CD4-positive, alpha-beta memory T cell (primary cell): ENCODE measurements at regions not wholly inside any gene's neighbourhood (a gene's known extent, or its start where the extent isn't known, plus 50 kb on each side); places are given as distances from the start of the nearest gene placed in this dataset.

ENCODE experiments used
- CTCF ChIA-PET: fragments of 350-600 bp; sonication (Branson Sonifier 250); formaldehyde crosslinking; loops from one replicate; lab custom pipeline; 2021; ENCODE audit warnings: inconsistent platforms; ENCODE audit not compliant: partially characterized antibody; lab: Charles Lee
- POLR2A ChIA-PET: fragments of 350-600 bp; sonication (Branson Sonifier 250); formaldehyde crosslinking; loops from one replicate; lab custom pipeline; 2021; ENCODE audit not compliant: partially characterized antibody; lab: Charles Lee
- DNase-seq, 5 donors: peaks; one replicate each; pipeline versions ENCODE4 v3.0.0 to v3.0.0-alpha.2; 2020 to 2022; ENCODE audit warnings: mixed read lengths in 1 of 5
- H3K27ac ChIP-seq: one replicate; pipeline ENCODE4 v1.7.0; 2013; ENCODE audit warnings: low read depth, low read length
- H3K27me3 ChIP-seq: 2 replicates; pipeline ENCODE4 v1.7.0; 2013; ENCODE audit warnings: mild to moderate bottlenecking, low read length, moderate library complexity; ENCODE audit not compliant: insufficient read depth
- H3K36me3 ChIP-seq: 2 replicates; pipeline ENCODE4 v1.7.0; 2013; ENCODE audit warnings: mild to moderate bottlenecking, low read length, moderate library complexity; ENCODE audit not compliant: insufficient read depth
- H3K4me1 ChIP-seq: 2 replicates; pipeline ENCODE4 v1.7.0; 2013; ENCODE audit warnings: mild to moderate bottlenecking, low read length, moderate library complexity; ENCODE audit not compliant: insufficient read depth
- H3K4me3 ChIP-seq, 2 donors: one replicate each; pipeline ENCODE4 v1.7.0; 2013; ENCODE audit warnings: low read length in 2 of 2, mild to moderate bottlenecking in 1 of 2
- H3K9me3 ChIP-seq, 2 donors: one replicate each; pipeline ENCODE4 v1.7.0; 2013; ENCODE audit warnings: low read length in 2 of 2, control low read depth in 1 of 2; ENCODE audit not compliant: control insufficient read depth in 1 of 2
- H3K27ac Mint-ChIP-seq, 7 donors: one replicate each; pipeline ENCODE4 v1.8.0; 2020 to 2021; ENCODE audit warnings: mixed read lengths in 7 of 7, mild to moderate bottlenecking in 6 of 7, inconsistent platforms in 3 of 7, moderate library complexity in 3 of 7
- H3K27me3 Mint-ChIP-seq, 2 donors: one replicate each; pipeline ENCODE4 v1.8.0; 2020 to 2021; ENCODE audit warnings: mixed read lengths in 2 of 2
- H3K36me3 Mint-ChIP-seq, 2 donors: one replicate each; pipeline ENCODE4 v1.8.0; 2020 to 2021; ENCODE audit warnings: mixed read lengths in 2 of 2, inconsistent platforms in 1 of 2, mild to moderate bottlenecking in 1 of 2
- H3K4me1 Mint-ChIP-seq, 4 donors: one replicate each; pipeline ENCODE4 v1.8.0; 2020 to 2021; ENCODE audit warnings: mixed read lengths in 4 of 4, mild to moderate bottlenecking in 1 of 4
- H3K4me3 Mint-ChIP-seq, 8 donors: one replicate each; pipeline ENCODE4 v1.8.0; 2020 to 2021; ENCODE audit warnings: mixed read lengths in 8 of 8, mild to moderate bottlenecking in 7 of 8, moderate library complexity in 6 of 8, inconsistent platforms in 3 of 8
- H3K9me3 Mint-ChIP-seq, 8 donors: one replicate each; pipeline ENCODE4 v1.8.0; 2020 to 2021; ENCODE audit warnings: mixed read lengths in 8 of 8, mild to moderate bottlenecking in 5 of 8, inconsistent platforms in 3 of 8, moderate library complexity in 1 of 8
- intact Hi-C: fragments of 100-400 bp; cut with micrococcal nuclease; formaldehyde crosslinking; loops from one replicate; pipeline ENCODE4 v1.15.1; 2023

GRCh38 chr9:79240774-79241173, 331.0 kb upstream of the TLE4 start:
- H3K9me3 ChIP-seq: no peaks in the 10 kb centered on the region
- ChIA-PET CTCF (no interaction called here), POLR2A (no interaction called here)
- no peaks in the 10 kb centered on the region for H3K36me3 Mint-ChIP-seq
- H3K36me3 ChIP-seq: no peaks in the 10 kb centered on the region
- H3K27me3 ChIP-seq: no peaks in the 10 kb centered on the region
- H3K4me3 ChIP-seq: no peak overlapping the region
- H3K9me3 Mint-ChIP-seq: peaks cover 0 to 2% (median 0%) of the 10 kb centered on the region in 8 donors
- H3K27ac Mint-ChIP-seq: no peak overlapping the region
- no peaks in the 10 kb centered on the region for H3K4me1 Mint-ChIP-seq
- DNase-seq: no peak
- intact Hi-C loops: no loop called here
- no peak overlapping the region for H3K27ac ChIP-seq
- H3K4me1 ChIP-seq: no peaks in the 10 kb centered on the region
- H3K27me3 Mint-ChIP-seq: peaks cover 1 to 4% of the 10 kb centered on the region in 2 donors
- H3K4me3 Mint-ChIP-seq: no peak overlapping the region

GRCh38 chr9:79242489-79242888, 329.3 kb upstream of the TLE4 start:
- H3K27me3 Mint-ChIP-seq: peaks cover 1 to 4% of the 10 kb centered on the region in 2 donors
- no peak overlapping the region for H3K27ac Mint-ChIP-seq
- no peaks in the 10 kb centered on the region for H3K4me1 Mint-ChIP-seq
- no peaks in the 10 kb centered on the region for H3K36me3 Mint-ChIP-seq
- no peak overlapping the region for H3K4me3 ChIP-seq
- H3K27me3 ChIP-seq: no peaks in the 10 kb centered on the region
- POLR2A ChIA-PET: no interaction called here
- no peaks in the 10 kb centered on the region for H3K9me3 ChIP-seq
- H3K4me3 Mint-ChIP-seq: no peak overlapping the region
- intact Hi-C loops: no loop called here
- CTCF ChIA-PET: no interaction called here
- peaks cover 0 to 2% (median 0%) of the 10 kb centered on the region in 8 donors for H3K9me3 Mint-ChIP-seq
- no peak overlapping the region for H3K27ac ChIP-seq
- no peaks in the 10 kb centered on the region for H3K36me3 ChIP-seq
- H3K4me1 ChIP-seq: no peaks in the 10 kb centered on the region
- DNase-seq: no peak

GRCh38 chr9:79246170-79246569, 325.6 kb upstream of the TLE4 start:
- Histone ChIP-seq H3K27ac (no peak overlapping the region), H3K36me3 (no peaks in the 10 kb centered on the region), H3K27me3 (no peaks in the 10 kb centered on the region), H3K9me3 (no peaks in the 10 kb centered on the region), H3K4me3 (no peak overlapping the region), H3K4me1 (no peaks in the 10 kb centered on the region)
- Mint-ChIP-seq H3K27ac (no peak overlapping the region), H3K36me3 (no peaks in the 10 kb centered on the region), H3K9me3 (peaks cover 0 to 2% (median 0%) of the 10 kb centered on the region in 8 donors), H3K27me3 (peaks cover 0 to 1% of the 10 kb centered on the region in 2 donors), H3K4me3 (no peak overlapping the region), H3K4me1 (no peaks in the 10 kb centered on the region)
- CTCF ChIA-PET: no interaction called here
- POLR2A ChIA-PET: no interaction called here
- no peak for DNase-seq
- intact Hi-C loops: no loop called here

GRCh38 chr9:79247021-79247420, 324.7 kb upstream of the TLE4 start:
- ChIA-PET CTCF (no interaction called here), POLR2A (no interaction called here)
- no peak for DNase-seq
- no peaks in the 10 kb centered on the region for H3K4me1 Mint-ChIP-seq
- Histone ChIP-seq H3K4me1 (no peaks in the 10 kb centered on the region), H3K36me3 (no peaks in the 10 kb centered on the region), H3K27me3 (no peaks in the 10 kb centered on the region), H3K4me3 (no peak overlapping the region), H3K27ac (no peak overlapping the region), H3K9me3 (no peaks in the 10 kb centered on the region)
- H3K9me3 Mint-ChIP-seq: peaks cover 0 to 2% (median 0%) of the 10 kb centered on the region in 8 donors
- H3K27ac Mint-ChIP-seq: no peak overlapping the region
- no peak overlapping the region for H3K4me3 Mint-ChIP-seq
- intact Hi-C loops: no loop called here
- H3K36me3 Mint-ChIP-seq: no peaks in the 10 kb centered on the region
- H3K27me3 Mint-ChIP-seq: peaks cover 0 to 1% of the 10 kb centered on the region in 2 donors

GRCh38 chr9:79250806-79251205, 321.0 kb upstream of the TLE4 start:
- H3K4me1 Mint-ChIP-seq: no peaks in the 10 kb centered on the region
- H3K27me3 Mint-ChIP-seq: no peaks in the 10 kb centered on the region
- DNase-seq: no peak
- Histone ChIP-seq H3K4me3 (no peak overlapping the region), H3K27ac (no peak overlapping the region), H3K27me3 (no peaks in the 10 kb centered on the region), H3K36me3 (no peaks in the 10 kb centered on the region), H3K4me1 (no peaks in the 10 kb centered on the region), H3K9me3 (no peaks in the 10 kb centered on the region)
- no peak overlapping the region for H3K27ac Mint-ChIP-seq
- peaks cover 0 to 2% (median 0%) of the 10 kb centered on the region in 8 donors for H3K9me3 Mint-ChIP-seq
- CTCF ChIA-PET: no interaction called here
- intact Hi-C loops: no loop called here
- POLR2A ChIA-PET: no interaction called here
- H3K36me3 Mint-ChIP-seq: no peaks in the 10 kb centered on the region
- no peak overlapping the region for H3K4me3 Mint-ChIP-seq

- no peak overlapping the region for H3K4me3 Mint-ChIP-seq
- Histone ChIP-seq H3K4me1 (no peaks in the 10 kb centered on the region), H3K27ac (no peak overlapping the region), H3K4me3 (no peak overlapping the region), H3K9me3 (no peaks in the 10 kb centered on the region), H3K36me3 (no peaks in the 10 kb centered on the region), H3K27me3 (no peaks in the 10 kb centered on the region)
- DNase-seq: no peak
- ChIA-PET POLR2A (no interaction called here), CTCF (no interaction called here)
- H3K9me3 Mint-ChIP-seq: peaks cover 0 to 4% (median 0%) of the 10 kb centered on the region in 8 donors
- no peaks in the 10 kb centered on the region for H3K4me1 Mint-ChIP-seq
- intact Hi-C loops: no loop called here
- no peaks in the 10 kb centered on the region for H3K36me3 Mint-ChIP-seq
- no peak overlapping the region for H3K27ac Mint-ChIP-seq
- peaks cover 4 to 7% of the 10 kb centered on the region in 2 donors for H3K27me3 Mint-ChIP-seq
Observed at GRCh38 chr9:79254900-79255650, 316.7 kb upstream of the TLE4 start.

- Histone ChIP-seq H3K27ac (no peak overlapping the region), H3K27me3 (no peaks in the 10 kb centered on the region), H3K9me3 (no peaks in the 10 kb centered on the region), H3K4me3 (no peak overlapping the region), H3K36me3 (no peaks in the 10 kb centered on the region), H3K4me1 (no peaks in the 10 kb centered on the region)
- H3K27me3 Mint-ChIP-seq: peaks cover 6 to 8% of the 10 kb centered on the region in 2 donors
- H3K27ac Mint-ChIP-seq: no peak overlapping the region
- CTCF ChIA-PET: no interaction called here
- no peak for DNase-seq
- POLR2A ChIA-PET: no interaction called here
- peaks cover 0 to 4% (median 0%) of the 10 kb centered on the region in 8 donors for H3K9me3 Mint-ChIP-seq
- intact Hi-C loops: no loop called here
- no peaks in the 10 kb centered on the region for H3K4me1 Mint-ChIP-seq
- no peak overlapping the region for H3K4me3 Mint-ChIP-seq
- no peaks in the 10 kb centered on the region for H3K36me3 Mint-ChIP-seq
Observed at GRCh38 chr9:79255651-79256260, 316.0 kb upstream of the TLE4 start.
